ENCODE measurements at regions not wholly inside any gene's neighbourhood (a gene's known extent, or its start where the extent isn't known, plus 50 kb on each side); places are given as distances from the start of the nearest gene placed in this dataset.

DNA sequence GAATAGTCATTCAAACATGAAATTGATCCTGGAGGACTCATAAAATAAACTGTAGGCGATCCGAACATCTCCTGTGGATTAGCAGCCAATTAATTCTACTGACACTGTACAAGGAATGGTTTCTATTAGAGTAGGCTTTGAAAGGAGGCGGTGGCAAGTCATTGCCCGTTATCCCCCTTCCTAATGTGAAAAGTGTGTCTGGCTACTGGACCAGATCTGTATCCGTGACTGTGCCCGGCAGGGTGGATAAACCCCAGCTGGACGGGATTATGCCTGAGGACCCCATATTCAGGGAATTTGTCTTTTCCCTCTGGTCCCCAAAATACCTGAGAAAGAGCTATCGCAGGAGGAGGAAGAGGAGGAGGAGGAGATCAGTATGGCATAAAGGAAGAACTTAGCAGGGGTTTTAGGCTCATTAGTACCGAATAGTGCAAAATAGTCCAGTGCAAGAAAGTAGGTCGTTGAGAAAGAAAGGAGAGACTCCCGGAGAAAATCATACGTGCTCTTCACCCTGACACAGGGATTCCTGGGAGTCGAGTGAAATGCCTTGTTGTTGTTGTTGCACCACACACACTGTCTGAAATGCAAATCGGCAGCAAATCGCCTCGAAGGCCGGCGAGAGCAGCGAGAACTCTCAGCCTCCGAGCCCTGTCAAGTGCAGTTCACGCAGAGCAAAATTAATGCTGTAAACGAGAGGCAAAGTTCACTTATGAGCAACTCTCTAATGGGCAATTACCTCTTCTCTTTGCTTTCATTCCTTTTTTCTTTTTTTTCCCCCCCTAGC, 178.9 kb upstream of the ARID1B start:
- Histone ChIP-seq H3K36me3 (replicated peaks) (no peaks in the 10 kb centered on the region), H3K27ac (no peak overlapping the region), H3K27me3 (replicated peaks) (no peaks in the 10 kb centered on the region), H3K4me3 (ENCODE audit: low read depth, low read length) (no peak overlapping the region)
- in situ Hi-C loops (cut with HindIII; ENCODE audit: low pct_ligation_motif_present, low sequenced_read_pairs), result no loop called here
- DNase-seq, result no peak
- TF ChIP-seq, protein P1, sequence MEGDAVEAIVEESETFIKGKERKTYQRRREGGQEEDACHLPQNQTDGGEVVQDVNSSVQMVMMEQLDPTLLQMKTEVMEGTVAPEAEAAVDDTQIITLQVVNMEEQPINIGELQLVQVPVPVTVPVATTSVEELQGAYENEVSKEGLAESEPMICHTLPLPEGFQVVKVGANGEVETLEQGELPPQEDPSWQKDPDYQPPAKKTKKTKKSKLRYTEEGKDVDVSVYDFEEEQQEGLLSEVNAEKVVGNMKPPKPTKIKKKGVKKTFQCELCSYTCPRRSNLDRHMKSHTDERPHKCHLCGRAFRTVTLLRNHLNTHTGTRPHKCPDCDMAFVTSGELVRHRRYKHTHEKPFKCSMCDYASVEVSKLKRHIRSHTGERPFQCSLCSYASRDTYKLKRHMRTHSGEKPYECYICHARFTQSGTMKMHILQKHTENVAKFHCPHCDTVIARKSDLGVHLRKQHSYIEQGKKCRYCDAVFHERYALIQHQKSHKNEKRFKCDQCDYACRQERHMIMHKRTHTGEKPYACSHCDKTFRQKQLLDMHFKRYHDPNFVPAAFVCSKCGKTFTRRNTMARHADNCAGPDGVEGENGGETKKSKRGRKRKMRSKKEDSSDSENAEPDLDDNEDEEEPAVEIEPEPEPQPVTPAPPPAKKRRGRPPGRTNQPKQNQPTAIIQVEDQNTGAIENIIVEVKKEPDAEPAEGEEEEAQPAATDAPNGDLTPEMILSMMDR (IDR thresholded peaks at IDR 0.05; ENCODE audit: low read depth, low read length, missing control alignments), result no peak

DNA sequence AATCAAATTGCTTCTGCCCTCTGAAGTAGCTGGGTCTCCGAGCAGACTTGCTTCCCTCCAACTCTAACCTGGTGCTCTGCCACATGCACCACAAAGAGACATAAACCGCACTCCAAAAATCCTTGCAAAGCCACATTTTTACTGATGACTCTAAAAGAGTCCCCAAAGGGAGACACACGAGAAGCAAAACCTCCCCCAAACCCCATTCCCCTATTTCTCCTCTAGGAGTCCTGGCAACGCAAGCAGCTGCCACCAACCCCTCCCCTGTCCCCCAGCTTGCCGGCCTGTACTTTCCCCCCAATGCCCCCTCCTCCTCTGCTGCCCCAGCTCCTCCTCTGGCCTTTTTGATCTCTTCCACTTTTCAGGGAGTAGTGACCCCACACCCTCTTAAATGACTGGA, 180.1 kb upstream of the ARID1B start:
- DNase-seq, result no peak
- TF ChIP-seq, protein P1 (IDR thresholded peaks at IDR 0.05; ENCODE audit: low read depth, low read length, missing control alignments), result no peak
- Histone ChIP-seq H3K27me3 (replicated peaks) (no peaks in the 10 kb centered on the region), H3K27ac (no peak overlapping the region), H3K36me3 (replicated peaks) (no peaks in the 10 kb centered on the region), H3K4me3 (ENCODE audit: low read depth, low read length) (no peak overlapping the region)
- in situ Hi-C loops (cut with HindIII; ENCODE audit: low pct_ligation_motif_present, low sequenced_read_pairs), result no loop called here

DNA sequence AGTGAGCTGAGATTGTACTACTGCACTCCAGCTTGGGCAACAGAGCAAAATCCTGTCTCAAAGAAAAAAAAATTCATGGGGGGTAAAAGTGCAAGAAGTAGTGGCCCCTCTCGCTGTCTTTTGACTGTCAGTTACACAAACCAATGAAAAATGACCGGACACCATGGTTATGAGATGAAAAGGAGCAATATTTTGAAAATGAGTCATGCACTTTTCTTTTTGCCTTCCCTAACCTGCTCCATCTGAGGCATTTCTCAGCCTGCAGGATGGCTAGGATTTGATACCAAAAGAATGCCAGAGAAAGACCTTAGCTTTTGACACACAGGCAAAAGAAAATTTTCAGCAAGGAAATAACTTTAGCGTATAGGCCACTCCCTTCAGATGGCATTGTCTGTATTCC, 181.7 kb upstream of the ARID1B start:
- in situ Hi-C loops (cut with HindIII; ENCODE audit: low pct_ligation_motif_present, low sequenced_read_pairs), result no loop called here
- Histone ChIP-seq H3K4me3 (ENCODE audit: low read depth, low read length) (no peak overlapping the region), H3K27me3 (replicated peaks) (no peaks in the 10 kb centered on the region), H3K36me3 (replicated peaks) (no peaks in the 10 kb centered on the region), H3K27ac (no peak overlapping the region)
- TF ChIP-seq, protein P1 (IDR thresholded peaks at IDR 0.05; ENCODE audit: low read depth, low read length, missing control alignments), result no peak
- peak; percentile 2 for DNase-seq

DNA sequence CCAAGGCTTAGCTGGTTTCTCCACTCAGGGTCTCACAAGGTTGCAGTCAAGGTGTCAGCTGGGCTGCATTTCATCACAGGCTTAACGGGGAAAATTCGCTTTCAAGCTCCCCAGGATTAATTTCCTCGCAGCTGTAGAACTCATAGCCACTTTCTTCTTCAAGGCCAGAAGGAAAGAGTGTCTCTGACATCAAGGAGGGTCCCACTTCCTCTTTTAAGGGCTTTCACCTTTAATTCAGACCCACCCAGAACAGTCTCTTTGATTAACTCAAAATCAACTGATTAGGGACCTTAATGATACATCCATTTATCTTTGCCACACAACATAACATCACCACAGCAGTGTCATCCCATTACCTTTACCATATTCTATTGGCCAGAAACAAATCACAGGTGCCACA, 183.3 kb upstream of the ARID1B start:
- TF ChIP-seq, protein P1 (IDR thresholded peaks at IDR 0.05; ENCODE audit: low read depth, low read length, missing control alignments), result no peak
- in situ Hi-C loops (cut with HindIII; ENCODE audit: low pct_ligation_motif_present, low sequenced_read_pairs), result no loop called here

DNA sequence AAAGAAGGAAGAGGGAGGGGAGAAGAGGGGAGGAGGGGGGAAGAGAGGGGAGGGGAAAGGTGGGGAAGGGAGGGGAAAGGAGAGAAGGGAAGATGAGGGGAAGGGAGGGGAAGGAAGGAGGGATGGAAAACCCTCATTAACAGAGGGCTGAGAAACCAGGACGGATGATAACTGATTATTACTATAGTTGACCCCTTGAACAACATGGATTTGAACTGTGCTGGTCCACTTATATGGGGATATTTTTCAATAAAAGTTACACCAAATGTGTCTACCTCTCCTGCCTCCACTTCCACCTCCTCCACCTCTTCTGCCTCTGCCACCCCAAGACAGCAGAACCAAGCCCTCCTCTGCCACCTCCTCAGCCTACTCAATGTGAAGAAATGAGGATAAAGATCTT, 184.1 kb upstream of the ARID1B start:
- TF ChIP-seq, protein P1 (IDR thresholded peaks at IDR 0.05; ENCODE audit: low read depth, low read length, missing control alignments), result no peak
- Histone ChIP-seq H3K36me3 (replicated peaks) (no peaks in the 10 kb centered on the region), H3K27ac (no peak overlapping the region), H3K27me3 (replicated peaks) (no peaks in the 10 kb centered on the region), H3K4me3 (ENCODE audit: low read depth, low read length) (no peak overlapping the region)
- DNase-seq, result no peak
- in situ Hi-C loops (cut with HindIII; ENCODE audit: low pct_ligation_motif_present, low sequenced_read_pairs), result no loop called here

More for the DNA sequence above, 183.3 kb upstream of the ARID1B start:
- no peak for DNase-seq
- Histone ChIP-seq H3K36me3 (replicated peaks) (no peaks in the 10 kb centered on the region), H3K4me3 (ENCODE audit: low read depth, low read length) (no peak overlapping the region), H3K27ac (no peak overlapping the region), H3K27me3 (replicated peaks) (no peaks in the 10 kb centered on the region)

DNA sequence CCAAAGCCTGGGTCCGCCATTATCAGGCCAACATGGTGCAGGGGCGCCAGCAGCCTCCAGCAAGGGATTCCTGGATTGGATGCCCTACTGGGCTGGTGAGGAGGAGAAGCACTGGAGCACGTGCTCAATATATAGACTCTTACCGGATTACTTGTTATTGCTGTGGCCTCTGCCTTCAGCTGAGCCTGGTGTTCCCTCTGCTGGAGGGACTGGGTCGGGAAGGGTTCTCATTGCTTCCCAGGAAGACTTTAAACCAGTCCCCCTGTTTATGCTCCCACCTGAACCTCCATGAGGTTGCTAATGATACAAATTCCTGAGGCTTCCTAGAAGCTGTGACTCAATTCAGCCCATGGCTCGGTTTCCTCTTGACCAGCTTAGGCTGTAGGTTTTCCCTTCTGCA, 186.7 kb upstream of the ARID1B start:
- Histone ChIP-seq H3K27ac (no peak overlapping the region), H3K36me3 (replicated peaks) (no peaks in the 10 kb centered on the region), H3K4me3 (ENCODE audit: low read depth, low read length) (no peak overlapping the region), H3K27me3 (replicated peaks) (no peaks in the 10 kb centered on the region)
- TF ChIP-seq, protein P1 (IDR thresholded peaks at IDR 0.05; ENCODE audit: low read depth, low read length, missing control alignments), result peak; percentile 30
- in situ Hi-C loops (cut with HindIII; ENCODE audit: low pct_ligation_motif_present, low sequenced_read_pairs), result no loop called here
- no peak for DNase-seq
